NCI-H2227 (cell line): ENCODE measurements at regions not wholly inside any gene's neighbourhood (a gene's known extent, or its start where the extent isn't known, plus 50 kb on each side); places are given as distances from the start of the nearest gene placed in this dataset.

Experiments
- DNase-seq: peaks from one replicate; lab custom pipeline; 2025; ENCODE audit not compliant: unreplicated experiment; lab: John Stamatoyannopoulos, UW

DNA sequence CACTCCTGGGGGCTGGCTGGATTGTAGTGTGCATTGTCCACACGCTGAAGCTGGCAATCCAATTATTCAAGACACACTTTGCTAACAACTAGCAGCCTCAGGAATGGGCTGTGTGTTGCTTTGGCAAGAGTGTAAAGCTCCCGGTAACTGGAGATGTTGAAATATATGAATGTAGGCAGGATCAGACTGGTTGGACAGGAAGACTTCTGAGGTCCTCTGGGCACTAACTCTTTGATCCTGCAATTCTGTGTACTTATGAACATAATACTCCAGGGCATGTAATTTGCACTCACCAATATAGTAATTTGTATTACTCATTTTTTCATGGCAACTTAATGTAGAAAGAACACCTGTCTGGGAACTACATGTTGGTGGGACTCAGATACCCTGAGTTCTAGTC is 106.7 kb upstream of the SLC28A3 start:
- DNase-seq: no peak

DNA sequence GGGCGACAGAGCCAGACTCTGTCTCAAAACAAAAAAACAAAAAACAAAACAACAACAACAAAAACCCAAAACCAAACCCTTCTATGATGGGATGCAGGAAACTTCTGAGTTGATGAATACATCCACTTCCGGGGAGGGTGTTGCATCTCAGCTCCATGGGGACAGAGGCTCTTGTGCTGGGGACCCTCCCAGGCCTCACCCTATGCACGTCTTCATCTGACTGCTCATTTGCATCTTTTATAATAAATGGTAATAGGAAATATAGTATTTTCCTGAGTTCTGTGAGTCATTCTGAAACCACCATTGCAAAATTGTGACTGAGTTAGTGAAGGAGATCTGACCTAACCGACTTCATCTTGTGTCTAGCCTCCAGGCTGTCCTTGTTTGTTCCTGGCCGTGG is 109.5 kb upstream of the SLC28A3 start:
- DNase-seq: no peak

DNA sequence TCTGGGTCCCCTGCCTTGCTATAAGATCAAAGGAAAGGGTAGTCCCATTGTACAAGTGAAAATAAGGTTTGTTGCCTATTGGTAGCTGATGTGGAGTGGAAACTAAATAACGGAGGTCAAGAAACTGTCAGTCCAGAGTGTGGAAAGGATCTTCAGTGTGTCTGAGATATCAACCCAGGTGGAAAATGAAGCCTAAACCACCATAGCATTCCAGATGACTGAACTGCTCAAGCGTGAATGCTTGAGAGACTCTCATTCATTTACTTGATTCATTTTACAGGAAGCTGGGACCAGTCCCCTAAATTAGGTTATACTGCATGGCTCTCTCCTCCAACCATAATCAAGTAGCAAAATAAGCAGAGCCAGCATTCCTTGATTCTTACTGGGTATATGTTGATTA is 116.0 kb upstream of the SLC28A3 start:
- DNase-seq: no peak

DNA sequence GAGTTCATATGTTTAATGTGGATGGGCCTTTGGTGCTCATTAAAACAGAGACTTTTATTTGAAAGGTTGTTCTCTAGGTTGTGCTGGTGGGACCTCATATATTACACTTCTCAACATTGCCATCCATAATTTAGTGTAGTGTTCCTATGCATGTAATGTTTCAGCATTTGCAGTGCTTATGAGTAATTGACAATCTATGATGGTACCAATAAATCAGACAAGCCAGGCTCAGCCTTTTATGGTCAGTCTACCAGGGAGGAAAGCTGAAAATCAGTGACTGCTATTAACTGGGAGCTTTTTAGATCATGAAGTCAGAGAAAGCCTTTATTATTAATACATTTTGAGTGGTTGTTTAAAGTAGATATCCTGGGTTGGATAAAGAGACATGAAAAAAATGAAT is 120.1 kb upstream of the SLC28A3 start:
- DNase-seq: no peak

DNA sequence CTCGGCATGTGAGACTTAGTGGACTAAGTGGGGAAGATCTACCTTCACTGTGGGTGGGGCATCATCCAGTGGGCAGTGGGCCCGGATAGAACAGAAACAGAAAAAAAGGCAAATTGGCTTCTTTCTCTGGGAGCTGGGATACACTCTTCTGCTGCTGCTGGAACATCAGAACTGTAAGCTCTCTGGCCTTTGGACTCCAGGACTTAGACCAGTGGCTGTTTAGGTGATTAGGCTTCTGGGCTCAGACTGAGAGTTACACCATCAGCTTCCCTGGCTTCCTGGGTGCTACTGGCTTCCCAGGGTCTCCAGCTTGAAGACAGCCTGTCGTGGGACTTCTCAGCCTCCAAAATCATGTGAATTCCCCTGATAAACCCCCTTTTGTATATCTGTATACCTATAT is 122.7 kb upstream of the SLC28A3 start:
- DNase-seq: no peak

DNA sequence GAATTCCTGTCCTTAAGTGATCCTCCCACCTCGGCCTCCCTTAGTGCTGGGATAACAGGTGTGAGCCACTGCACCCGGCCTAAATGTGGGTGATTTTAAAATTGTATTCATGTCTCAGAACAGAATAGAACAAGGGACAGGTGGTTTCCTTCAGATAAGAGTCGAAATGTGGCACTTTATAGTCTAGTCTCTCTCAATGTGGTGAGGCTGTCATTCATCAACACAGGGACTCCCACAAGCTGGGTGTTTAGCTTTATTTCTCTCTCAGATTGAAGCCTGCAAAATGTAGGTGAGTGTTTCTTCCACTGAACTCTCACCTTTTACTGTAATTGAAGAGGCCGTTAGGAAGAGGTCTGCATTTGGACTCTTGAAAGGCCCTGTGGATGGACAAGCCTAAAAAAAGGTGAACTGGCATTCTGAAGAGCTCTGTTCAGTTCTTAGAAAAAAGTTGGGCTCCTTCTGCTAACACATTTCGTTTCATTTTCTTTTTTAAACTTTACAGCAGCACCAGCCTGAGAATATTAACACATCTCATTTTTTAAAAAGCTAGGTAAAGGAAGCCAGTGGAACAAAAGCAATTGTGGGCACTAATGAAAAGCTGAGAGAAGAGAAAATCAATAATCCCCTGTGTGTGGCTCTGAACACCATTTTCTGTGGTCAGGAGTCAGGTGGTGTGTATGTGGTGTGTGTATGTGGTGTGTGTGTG is 126.2 kb upstream of the SLC28A3 start:
- DNase-seq: no peak

DNA sequence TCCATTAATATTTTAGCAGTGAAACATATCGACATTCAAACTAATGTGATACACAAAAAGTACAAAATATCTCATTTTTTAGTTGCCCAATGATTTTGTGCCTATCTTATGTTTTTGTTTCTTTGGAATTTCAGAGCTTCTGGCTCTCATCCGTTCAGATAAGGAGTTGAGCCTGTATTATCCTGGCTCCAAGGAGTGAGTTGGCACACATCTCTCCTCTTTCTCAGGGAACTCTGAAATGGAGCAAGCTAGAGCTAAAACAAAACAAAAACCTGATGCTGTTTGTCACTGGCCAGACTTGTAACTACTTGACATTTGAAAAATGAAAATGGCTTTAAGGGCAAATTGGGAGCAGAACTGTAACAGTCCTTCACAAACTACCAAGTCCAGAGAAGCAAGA is 131.3 kb upstream of the SLC28A3 start:
- DNase-seq: no peak

DNA sequence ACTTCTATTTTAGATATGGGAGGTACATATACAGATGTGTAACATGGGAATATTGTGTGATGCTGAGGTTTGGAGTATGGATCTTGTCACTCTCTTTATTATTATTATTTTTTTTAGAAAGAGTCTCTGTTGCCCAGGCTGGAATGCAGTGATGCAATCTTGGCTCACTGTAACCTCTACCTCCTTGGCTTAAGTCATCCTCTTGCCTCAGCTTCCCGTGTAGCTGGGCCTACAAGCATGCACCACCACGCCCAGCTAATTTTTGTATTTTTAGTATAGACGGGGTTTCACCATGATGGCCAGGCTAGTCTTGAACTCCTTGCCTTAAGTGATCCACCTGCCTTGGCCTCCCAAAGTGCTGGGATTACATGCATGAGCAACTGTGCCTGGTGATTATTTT is 138.4 kb upstream of the SLC28A3 start:
- no peak for DNase-seq

DNA sequence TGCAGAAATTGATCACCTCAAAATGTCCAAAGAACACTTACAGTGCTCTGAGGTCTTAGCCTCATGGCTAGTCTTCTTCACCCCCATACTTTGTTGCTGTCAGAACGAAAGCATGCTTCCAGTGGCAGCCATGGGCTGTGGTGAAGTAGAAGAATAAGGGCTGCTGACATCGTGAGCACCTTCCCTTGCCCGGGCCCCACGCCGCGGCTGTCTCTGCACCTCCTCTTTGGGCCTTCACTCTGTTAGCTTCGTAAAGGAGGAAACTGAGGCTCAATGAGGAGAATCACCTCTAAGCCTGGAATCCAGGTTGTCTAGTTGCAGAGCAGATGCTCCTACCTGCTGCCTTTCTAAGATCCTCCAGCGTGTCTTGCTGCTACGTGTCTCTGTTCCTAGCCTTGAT is 139.5 kb upstream of the SLC28A3 start:
- no peak for DNase-seq

DNA sequence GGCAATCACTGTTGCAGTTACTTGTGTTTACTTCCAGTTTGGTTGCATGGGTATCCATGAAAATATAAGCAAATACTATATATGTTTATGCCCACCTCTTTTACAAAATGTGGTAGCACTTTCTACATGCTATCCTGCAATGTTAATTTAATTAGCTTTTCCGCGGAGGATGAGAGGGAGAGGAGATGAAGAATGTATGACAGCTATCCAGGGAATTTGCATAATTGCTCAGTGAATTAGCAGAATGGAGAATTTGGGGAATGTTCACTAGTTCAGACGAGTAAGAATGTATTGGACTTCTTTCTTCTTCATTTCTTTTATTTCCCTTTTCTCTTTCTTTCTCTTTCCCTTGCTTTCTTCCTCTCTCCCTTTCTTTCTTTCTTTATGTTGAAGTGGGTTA is 140.7 kb upstream of the SLC28A3 start:
- no peak for DNase-seq

DNA sequence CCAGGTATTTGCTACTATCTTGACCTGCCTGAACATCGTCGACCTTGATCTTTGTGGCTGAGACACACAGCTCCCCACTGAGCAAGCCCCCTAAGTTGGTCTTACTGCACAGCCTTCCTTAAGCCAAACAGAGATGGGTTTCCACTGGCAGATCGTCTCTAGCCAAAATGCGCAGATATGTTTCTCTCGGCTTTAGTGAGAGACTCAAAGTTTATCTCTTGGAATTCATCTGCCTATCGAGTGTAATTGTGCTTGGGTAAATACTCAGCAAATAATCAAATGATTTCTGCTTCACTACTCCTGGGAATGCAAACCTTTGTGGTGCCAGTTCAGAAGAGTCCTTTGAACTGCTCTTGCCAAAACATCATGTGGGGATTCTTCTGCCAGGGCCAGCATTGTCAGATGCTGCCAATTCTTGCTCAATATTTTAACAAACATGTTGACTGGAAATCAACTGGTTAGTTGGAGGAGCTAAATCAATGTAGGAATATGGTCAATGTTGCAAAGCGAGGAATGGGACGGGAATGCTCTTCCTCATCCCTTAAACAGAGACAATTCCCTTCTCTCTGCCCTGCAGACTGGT is 141.2 kb upstream of the SLC28A3 start:
- no peak for DNase-seq

DNA sequence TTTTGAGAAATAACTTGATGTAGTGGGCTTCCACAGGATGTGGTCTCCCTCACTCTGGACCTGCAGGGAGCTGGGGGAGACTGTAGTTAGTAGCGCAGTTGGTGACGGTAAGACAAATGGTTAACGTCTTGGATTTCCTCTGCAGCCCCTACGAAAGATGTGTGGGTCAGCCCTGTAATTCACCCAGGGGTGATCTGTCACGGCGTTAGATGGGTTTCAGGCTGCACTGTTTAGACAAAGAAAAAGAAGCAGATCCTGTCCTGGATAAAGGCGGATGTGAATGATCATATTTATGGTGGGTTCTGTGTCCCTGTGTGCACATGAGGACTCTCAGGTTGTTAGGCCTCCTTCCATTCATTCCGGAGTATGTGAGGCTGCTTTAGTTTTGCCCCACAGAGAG is 142.0 kb upstream of the SLC28A3 start:
- no peak for DNase-seq

DNA sequence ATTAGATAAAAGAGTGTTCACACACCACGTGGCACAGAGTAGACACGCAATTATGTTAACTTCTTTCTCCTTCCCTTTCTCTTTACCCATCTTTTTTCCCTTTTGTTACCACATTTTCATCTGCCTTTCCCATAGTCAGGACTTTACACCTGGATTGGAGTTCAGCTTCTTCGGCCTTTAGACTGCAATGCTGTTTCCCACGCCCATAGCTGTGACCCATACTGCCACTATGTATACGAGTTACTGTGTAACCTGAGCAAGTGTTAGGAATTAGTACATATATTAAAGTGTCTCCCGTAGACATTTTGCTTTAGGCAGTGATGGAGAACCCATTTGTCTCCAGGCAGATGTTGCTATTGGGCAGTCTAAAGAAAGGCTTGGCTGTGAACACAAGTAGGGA is 143.6 kb upstream of the SLC28A3 start:
- DNase-seq: no peak

DNA sequence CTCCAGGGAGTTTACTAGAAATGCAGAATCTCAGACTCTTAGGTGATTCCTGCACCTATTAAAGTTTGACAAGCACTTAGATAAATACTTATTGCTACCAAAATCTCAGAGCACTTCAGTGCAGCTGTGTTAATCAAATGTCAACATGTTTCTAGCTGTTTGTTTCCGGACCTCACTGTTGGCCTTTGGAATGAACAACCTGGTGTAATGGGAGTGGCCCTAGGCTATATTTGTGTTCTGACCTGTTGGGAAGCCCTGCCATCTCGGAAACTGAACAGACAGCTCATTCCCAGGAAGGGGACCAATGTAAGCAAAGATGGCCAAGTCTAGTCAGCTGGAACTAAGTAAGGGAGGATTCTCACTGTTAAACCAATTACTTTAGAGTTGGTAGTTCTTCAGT is 145.0 kb upstream of the SLC28A3 start:
- DNase-seq: no peak

DNA sequence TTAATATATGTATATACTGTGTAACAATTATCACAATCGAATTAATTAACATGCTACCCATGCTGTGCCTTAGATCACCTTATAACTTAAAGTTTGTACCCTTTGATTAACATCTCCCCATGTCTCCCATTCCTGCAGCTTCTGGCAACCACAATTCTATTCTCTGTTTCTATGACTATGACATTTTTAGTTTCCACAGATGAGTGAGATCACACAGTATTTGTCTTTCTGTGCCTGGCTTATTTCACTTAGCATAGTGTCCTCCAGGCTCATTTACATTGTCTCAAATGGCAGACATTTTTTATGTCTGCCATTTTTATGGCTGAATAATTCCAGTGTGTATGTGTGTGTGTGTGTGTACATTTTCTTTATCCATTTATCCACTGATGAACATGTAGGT is 146.1 kb upstream of the SLC28A3 start:
- no peak for DNase-seq

DNA sequence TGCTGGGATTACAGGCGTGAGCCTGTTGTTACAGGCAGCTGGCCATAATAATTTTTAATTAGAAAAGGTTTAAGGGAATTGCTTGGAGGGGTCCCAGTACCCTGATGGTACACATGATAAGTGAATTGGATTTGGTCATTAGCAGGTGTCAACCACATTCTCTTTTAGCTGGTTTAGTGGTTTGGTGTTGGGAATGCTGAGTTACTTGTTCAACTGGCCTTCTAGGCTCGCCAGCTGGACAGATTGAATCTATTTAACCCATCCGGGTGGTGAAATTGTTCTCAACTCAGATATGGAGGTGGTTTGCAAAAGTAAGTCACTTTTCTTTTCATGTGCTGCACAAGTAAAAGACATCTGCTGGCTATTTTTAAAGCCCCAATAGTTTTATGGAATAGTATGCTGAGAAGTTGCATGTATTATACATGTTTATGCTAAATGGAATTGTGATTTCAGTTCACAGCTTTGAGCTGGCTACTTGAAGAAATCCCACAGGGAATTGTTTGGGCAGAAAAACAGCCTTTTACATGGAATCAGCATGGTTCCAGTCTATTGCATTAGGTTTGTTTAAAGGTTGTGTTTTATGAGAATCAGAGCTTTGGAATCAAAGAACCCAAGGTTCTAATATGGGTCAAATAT is 149.8 kb upstream of the SLC28A3 start:
- no peak for DNase-seq

DNA sequence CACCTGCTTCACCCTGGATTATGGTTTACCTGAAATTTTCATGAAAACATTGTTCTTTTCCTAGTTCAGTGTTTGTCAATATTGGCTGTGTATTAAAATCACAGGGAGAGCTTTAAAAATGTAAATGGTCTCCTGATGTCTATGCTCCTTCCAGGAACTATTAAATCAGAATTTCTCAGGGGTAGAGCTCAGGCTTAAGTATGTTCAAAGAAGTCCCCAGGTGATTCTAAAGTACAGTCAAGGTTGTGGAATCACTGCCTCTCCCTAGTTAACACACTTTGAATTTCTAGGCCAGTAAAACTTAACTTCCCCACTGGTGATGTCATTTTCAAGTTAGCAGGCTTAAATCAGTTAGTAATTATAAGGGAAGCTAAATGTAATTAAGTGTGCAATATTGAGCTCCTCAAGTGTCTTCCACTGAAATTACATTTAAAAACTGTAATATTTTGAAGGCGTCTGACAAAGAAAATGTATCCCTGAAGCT is 150.3 kb upstream of the SLC28A3 start:
- no peak for DNase-seq

DNA sequence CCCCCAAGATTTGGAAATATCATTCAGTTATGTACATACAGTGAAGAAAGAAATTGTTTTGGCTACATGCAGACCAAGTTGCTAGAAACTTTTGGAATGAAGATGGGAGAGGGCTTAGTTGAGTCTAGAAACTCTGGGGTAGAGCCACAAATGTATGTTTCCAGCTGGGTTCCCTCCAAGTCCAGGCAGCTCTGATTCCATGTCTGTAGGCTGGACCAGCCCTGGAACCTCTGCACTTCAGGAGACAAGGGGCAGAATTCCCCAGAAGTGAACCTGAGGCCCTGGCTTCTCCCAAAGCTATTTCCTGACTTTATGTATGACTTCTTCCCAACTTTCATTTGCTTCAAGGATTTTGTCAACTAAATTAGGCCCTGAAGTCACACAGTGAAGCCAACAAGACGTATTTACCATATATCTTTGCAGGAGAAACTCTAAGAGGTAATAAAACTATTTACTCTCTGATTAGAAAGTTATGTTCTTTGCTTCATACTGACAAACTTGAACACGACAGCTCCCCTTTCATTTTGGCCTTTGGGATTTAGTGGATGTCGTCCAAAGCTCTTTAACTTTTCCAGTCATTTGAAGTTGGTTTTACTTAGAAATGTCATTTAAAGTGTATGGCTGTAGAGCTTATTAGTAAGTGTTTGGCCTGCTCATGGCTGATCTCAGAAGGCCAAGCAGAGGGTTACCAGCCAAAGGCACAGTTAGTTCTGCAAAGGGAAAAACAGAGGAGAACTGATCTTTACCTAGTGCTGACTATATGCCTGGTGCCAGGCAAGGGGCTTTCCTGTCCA is 152.0 kb upstream of the SLC28A3 start:
- DNase-seq: no peak

DNA sequence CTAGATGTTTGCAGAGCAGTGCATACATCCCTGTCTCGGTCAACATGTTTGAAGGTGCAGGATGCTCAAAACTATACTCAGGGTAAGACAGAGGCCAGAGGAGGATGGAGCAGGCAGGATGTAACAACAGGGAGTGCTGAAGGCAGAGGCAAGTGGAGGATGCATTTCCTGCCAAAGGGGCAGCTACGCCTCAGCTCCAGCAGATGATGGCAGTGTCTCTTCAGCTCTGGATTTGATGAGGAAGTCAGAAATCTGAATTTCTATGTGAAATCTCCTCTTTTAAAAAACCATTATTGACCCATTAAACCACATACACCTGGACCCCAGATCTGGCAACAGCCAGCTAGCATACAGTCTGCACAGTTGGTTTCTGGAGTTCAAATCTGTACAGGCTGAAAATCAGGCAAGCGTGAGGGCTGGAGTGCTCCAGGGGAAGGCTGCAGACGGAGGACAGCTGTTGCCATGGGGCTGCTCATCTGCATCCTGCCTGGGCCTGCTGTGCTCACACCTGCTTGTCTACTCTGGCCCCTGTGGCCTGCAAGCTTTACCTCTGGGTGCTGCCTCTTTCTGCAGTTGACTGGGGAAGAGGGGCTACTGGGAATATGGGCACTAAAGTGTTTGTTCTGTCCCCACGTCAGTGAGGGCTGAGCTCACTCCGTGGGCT is 152.9 kb upstream of the SLC28A3 start:
- DNase-seq: no peak

DNA sequence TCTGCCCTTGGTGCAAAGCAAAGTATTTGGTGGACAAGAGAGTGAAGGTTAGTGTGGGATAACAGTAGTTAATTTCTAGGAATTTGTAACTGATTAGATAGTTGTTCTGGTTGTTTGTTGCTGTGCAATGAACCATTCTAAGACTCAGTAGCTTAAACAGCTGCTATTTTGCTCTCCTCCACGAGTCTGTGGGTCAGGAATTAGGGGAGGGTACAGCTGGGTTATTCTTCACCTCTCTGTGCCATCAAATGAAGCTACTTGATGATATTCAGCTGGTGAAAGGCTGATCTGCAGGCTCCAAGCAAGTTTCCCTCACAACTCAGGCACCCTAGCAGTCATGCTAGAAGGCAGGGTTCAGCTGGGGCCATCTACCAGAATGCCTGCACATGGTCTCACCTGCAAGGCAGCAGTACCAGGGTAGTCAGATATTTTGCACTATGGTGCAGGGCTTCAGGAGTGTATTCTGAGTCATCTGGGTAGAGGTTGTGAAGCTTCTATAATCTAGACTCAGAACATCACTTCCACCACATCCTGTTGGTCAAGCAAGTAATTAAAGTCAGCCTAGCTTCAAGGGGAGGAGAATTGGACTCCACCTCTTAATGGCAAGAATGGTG is 159.5 kb upstream of the SLC28A3 start:
- DNase-seq: no peak

DNA sequence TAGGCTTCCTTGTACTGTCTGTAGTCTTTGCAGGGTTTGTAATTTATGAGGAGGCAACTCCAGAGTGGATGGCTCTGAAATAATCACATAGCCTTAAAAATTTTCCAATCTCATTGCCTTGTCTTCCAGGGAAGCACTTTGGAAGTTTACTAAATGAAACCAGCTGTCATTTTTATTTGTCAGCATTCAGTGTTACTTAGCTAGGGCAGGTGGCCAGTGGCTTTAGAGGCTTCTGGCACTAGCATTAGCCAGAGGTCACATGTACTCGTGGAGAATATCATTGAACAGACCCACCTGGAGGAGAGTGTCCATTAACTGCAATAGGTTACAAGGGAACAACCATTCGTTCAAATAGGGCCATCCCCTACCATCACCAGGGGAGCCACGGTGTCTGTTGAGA is 160.3 kb upstream of the SLC28A3 start:
- DNase-seq: no peak
